H1 (cell line): ENCODE measurements at regions not wholly inside any gene's neighbourhood (a gene's known extent, or its start where the extent isn't known, plus 50 kb on each side); places are given as distances from the start of the nearest gene placed in this dataset.

ENCODE experiments used
- EZH2 ChIP-seq: fragments of 200-600 bp; sonication (generic); IDR thresholded peaks from 2 replicates; pipeline ENCODE4 v1.7.1; 2012; ENCODE audit warnings: low read depth, mild to moderate bottlenecking, moderate library complexity, low read length, inconsistent platforms; ENCODE audit not compliant: severe bottlenecking

GRCh38 chr14:70265422-70265821, 76.7 kb upstream of the SLC8A3 start (continued):
- TF ChIP-seq EZH2, result no peak
